ENCODE measurements at regions not wholly inside any gene's neighbourhood (a gene's known extent, or its start where the extent isn't known, plus 50 kb on each side); places are given as distances from the start of the nearest gene placed in this dataset.
"Not testable (repeated sequence)": the region's sequence is repeated elsewhere in the genome, so short reads cannot be mapped to it uniquely, and the experiment has no call there.

DNA sequence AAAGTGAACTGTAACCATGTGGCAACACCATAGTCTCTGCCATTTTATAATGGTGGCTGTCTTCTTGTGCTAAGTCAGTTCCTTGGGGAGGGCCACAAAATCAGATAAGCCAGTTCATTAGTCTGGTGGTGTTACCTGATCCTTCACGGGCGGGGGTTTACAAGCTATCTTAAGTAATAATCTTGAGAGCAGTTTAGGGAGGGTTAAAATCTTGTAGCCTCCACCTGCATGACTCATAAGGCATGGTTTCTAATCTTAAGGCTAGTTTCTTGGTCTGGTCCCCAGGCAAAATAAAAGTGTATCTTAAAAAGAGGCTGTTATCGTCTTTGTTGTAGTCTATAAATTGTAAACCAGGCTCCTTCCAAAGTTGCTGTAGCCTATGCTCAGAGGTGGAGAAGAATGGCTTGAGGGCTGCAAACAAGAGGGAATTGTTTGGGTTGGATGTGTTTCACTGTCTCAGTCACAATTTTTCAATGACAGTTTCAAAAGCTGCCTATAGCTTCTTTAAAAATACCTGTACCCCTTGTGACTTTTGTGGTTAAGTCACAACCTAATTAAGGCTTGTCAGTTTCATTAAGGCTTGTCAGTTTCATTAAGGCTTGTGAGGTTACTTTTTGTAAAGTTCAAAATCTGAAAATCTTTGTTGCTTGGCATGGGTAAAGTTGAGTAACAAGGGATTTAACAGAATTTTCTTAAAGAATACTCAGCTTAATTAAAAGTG is 135.7 kb downstream of the RPS4Y2 start:
- H3K4me1 ChIP-seq (replicated peaks in 1 of 2), result no peaks in the 10 kb centered on the region
- in situ Hi-C loops (cut with MboI; ENCODE audit: low pct_unique_long_range_greater_than_20kb in 2 of 9, low sequenced_read_pairs in 9 of 9, unreplicated experiment in 9 of 9), result no loop called here
- H3K4me3 ChIP-seq, result no peak overlapping the region
- WGBS, 10 experiments, result 25% methylated on average over 3 of the region's 3 CpGs; no CpG with 5 or more reads in 9 of the 10 experiments
- ATAC-seq (replicated peaks in 6 of 8), result no peak
- no peak overlapping the region for H3K27ac ChIP-seq

- H3K4me3 ChIP-seq; in situ Hi-C loops (cut with MboI; ENCODE audit: low pct_unique_long_range_greater_than_20kb in 2 of 9, low sequenced_read_pairs in 9 of 9, unreplicated experiment in 9 of 9); H3K27ac ChIP-seq; H3K4me1 ChIP-seq (replicated peaks in 1 of 2); ATAC-seq (replicated peaks in 6 of 8): not testable (repeated sequence)
- WGBS, 10 experiments, result 71% methylated on average over 1 of the region's 4 CpGs; no CpG with 5 or more reads in 9 of the 10 experiments
Measured at GRCh38 chrY:20925350-20926091, 169.6 kb downstream of the RPS4Y2 start.

GRCh38 chrY:20929691-20930342 is 173.9 kb downstream of the RPS4Y2 start:
- no peaks in the 10 kb centered on the region for H3K4me1 ChIP-seq (replicated peaks in 1 of 2)
- 30% methylated on average over 2 of the region's 6 CpGs; no CpG with 5 or more reads in 9 of the 10 experiments for WGBS, 10 experiments
- ATAC-seq (replicated peaks in 6 of 8), result no peak
- no peak overlapping the region for H3K27ac ChIP-seq
- in situ Hi-C loops (cut with MboI; ENCODE audit: low pct_unique_long_range_greater_than_20kb in 2 of 9, low sequenced_read_pairs in 9 of 9, unreplicated experiment in 9 of 9), result no loop called here
- no peak overlapping the region for H3K4me3 ChIP-seq

DNA sequence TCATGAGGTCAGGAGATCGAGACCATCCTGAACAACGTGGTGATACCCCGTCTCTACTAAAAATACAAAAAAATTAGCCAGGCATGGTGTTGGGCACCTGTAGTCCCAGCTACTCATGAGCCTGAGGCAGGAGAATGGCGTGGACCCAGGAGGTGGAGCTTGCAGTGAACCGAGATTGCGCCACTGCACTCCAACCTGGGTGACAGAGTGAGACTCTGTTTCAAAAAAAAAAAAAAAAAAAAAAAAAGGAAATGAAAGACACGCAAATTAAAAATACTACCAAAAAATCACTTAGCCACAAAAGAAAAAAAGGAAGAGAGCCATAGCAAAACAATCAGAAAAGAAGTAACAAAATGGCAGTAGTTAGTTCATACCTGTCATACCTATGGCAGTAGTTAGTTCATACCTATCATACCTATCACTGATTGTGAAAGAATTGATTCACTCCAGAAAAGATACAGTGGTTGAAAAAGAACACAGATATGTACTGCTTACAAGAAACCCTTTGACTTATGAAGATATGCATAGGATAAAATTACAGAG is 180.9 kb downstream of the RPS4Y2 start:
- ATAC-seq (replicated peaks in 6 of 8); in situ Hi-C loops (cut with MboI; ENCODE audit: low pct_unique_long_range_greater_than_20kb in 2 of 9, low sequenced_read_pairs in 9 of 9, unreplicated experiment in 9 of 9); H3K27ac ChIP-seq; H3K4me3 ChIP-seq; H3K4me1 ChIP-seq (replicated peaks in 1 of 2): not testable (repeated sequence)
- WGBS, 10 experiments, result 0 to 100% (median 20%) methylated on average over 1 to 5 of the region's 7 CpGs; no CpG with 5 or more reads in 6 of the 10 experiments

DNA sequence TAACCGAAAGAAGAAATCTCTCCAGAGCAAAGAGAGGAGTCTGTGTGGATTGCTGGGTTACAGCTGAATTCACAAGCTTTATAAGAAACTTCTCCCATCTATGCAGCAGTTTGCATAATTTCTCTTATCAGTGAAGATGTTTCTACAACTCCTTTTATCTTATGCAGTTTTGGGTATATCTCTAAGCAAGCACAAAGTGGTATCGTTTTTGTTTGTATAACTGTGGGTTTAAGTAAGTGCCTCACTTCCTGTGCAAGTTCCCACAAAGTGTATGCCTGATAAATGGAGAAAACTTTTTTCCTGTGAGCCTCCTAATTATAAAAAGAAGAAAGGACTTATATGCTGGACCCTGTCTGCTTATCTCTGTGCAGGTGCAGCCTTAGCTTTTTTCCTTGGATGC is 205.6 kb downstream of the RPS4Y2 start:
- H3K4me1 ChIP-seq (replicated peaks in 1 of 2), result no peaks in the 10 kb centered on the region
- H3K4me3 ChIP-seq, result no peak overlapping the region
- in situ Hi-C loops (cut with MboI; ENCODE audit: low pct_unique_long_range_greater_than_20kb in 2 of 9, low sequenced_read_pairs in 9 of 9, unreplicated experiment in 9 of 9), result no loop called here

GRCh38 chrY:20967828-20968227 is 211.9 kb downstream of the RPS4Y2 start:
- ATAC-seq (replicated peaks in 6 of 8), result no peak
- H3K4me3 ChIP-seq, result no peak overlapping the region
- H3K4me1 ChIP-seq (replicated peaks in 1 of 2), result no peaks in the 10 kb centered on the region
- H3K27ac ChIP-seq, result no peak overlapping the region
- in situ Hi-C loops (cut with MboI; ENCODE audit: low pct_unique_long_range_greater_than_20kb in 2 of 9, low sequenced_read_pairs in 9 of 9, unreplicated experiment in 9 of 9), result no loop called here

More for the DNA sequence above, 205.6 kb downstream of the RPS4Y2 start:
- no peak overlapping the region for H3K27ac ChIP-seq
- WGBS, 10 experiments, result 60 to 80% methylated on average over 1 of the region's 2 CpGs; no CpG with 5 or more reads in 8 of the 10 experiments
- no peak for ATAC-seq (replicated peaks in 6 of 8)

DNA sequence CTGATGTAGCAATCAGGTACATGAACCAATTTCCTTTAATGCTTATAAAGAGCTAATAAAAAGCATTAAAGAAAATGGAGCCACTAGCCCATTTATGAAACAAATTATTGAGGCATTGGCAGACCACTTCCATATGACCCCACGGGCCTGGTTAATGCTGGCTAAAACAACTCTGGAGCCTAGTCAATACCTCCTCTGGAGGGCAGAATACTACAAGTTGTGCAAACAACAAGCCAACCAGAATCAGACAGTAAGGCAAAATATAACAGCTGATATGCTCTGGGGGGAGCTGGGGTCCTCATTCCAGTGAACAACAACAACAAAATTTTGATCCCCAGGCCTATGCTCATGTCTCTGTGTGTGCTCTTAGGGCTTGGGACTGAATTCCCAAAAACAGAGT is 212.3 kb downstream of the RPS4Y2 start:
- Histone ChIP-seq H3K4me1 (replicated peaks in 1 of 2) (no peaks in the 10 kb centered on the region), H3K4me3 (no peak overlapping the region), H3K27ac (no peak overlapping the region)
- ATAC-seq (replicated peaks in 6 of 8), result no peak
- 60% methylated on average over 1 of the region's 1 CpG; no CpG with 5 or more reads in 9 of the 10 experiments for WGBS, 10 experiments
- in situ Hi-C loops (cut with MboI; ENCODE audit: low pct_unique_long_range_greater_than_20kb in 2 of 9, low sequenced_read_pairs in 9 of 9, unreplicated experiment in 9 of 9), result no loop called here

GRCh38 chrY:20971371-20971770 is 215.5 kb downstream of the RPS4Y2 start:
- Histone ChIP-seq H3K27ac (no peak overlapping the region), H3K4me1 (replicated peaks in 1 of 2) (no peaks in the 10 kb centered on the region), H3K4me3 (no peak overlapping the region)
- ATAC-seq (replicated peaks in 6 of 8), result peak in 3 of 8 experiments; percentile 72 to 92 (median 85)
- in situ Hi-C loops (cut with MboI; ENCODE audit: low pct_unique_long_range_greater_than_20kb in 2 of 9, low sequenced_read_pairs in 9 of 9, unreplicated experiment in 9 of 9), result no loop called here

GRCh38 chrY:20986037-20986436 is 230.1 kb downstream of the RPS4Y2 start:
- Histone ChIP-seq H3K27ac (no peak overlapping the region), H3K4me3 (no peak overlapping the region), H3K4me1 (replicated peaks in 1 of 2) (no peaks in the 10 kb centered on the region)
- in situ Hi-C loops (cut with MboI; ENCODE audit: low pct_unique_long_range_greater_than_20kb in 2 of 9, low sequenced_read_pairs in 9 of 9, unreplicated experiment in 9 of 9), result no loop called here
- WGBS, 10 experiments, result 0% methylated on average over 1 of the region's 1 CpG; no CpG with 5 or more reads in 9 of the 10 experiments
- no peak for ATAC-seq (replicated peaks in 6 of 8)

- Histone ChIP-seq H3K27ac (no peak overlapping the region), H3K4me3 (no peak overlapping the region), H3K4me1 (replicated peaks in 1 of 2) (no peaks in the 10 kb centered on the region)
- no peak for ATAC-seq (replicated peaks in 6 of 8)
- in situ Hi-C loops (cut with MboI; ENCODE audit: low pct_unique_long_range_greater_than_20kb in 2 of 9, low sequenced_read_pairs in 9 of 9, unreplicated experiment in 9 of 9), result no loop called here
- WGBS, 10 experiments, result no CpG with 5 or more reads among the region's 1 CpG
Measured at GRCh38 chrY:20990123-20990522, 234.2 kb downstream of the RPS4Y2 start.

DNA sequence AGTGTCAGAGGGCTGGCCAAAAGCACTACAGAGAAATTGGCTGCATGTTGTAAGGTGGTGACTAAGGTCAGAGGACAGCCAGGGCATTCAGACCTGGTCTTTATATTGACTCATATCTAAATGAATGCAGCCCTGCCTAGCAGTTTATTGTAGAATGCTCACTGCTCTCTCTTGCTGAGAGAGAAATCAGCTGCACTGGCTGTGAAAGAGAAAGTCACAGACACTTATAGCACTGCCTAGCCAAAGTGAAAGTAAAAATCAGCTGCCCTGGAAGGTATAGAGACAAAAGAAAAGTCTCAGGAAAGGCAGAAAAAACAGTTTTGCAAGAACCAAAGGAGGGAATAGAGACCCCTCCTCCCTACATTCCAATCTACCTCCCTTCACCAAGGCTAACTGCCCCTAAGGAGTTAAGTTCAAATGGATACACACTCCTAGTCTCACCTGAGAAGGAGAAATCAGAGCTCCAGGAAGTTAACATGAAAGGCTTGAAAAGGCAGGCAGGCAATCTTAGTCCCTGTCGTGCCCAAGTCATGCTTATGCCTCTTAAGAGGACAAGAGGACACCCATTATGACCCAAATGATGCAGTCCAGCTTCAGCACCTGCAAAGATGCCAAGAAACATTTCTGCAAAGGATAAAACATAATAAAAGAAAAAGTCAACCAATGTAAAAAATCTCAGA is 235.1 kb downstream of the RPS4Y2 start:
- in situ Hi-C loops (cut with MboI; ENCODE audit: low pct_unique_long_range_greater_than_20kb in 2 of 9, low sequenced_read_pairs in 9 of 9, unreplicated experiment in 9 of 9), result no loop called here
- Histone ChIP-seq H3K4me1 (replicated peaks in 1 of 2) (no peaks in the 10 kb centered on the region), H3K4me3 (no peak overlapping the region), H3K27ac (no peak overlapping the region)
- no peak for ATAC-seq (replicated peaks in 6 of 8)
- 50% methylated on average over 1 of the region's 1 CpG; no CpG with 5 or more reads in 9 of the 10 experiments for WGBS, 10 experiments

DNA sequence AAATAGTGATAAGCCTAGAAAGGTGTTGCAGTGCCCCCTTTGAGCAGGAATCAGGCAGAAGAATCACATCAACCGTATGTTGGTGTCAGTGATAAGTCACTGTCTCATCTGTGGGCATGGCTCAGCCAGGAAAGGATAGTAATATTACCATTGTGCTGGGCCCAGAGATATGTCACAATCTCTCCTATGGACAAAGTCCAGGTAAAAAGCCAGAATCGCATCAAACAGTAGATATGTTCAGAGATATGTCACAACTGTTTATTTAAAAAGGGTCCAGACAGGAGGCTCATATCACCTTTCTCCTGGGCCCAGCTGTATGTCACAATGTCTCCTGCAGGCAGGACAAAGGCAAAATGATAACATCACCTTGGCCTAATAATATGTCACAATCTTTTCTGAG is 241.4 kb downstream of the RPS4Y2 start:
- no CpG with 5 or more reads among the region's 2 CpGs for WGBS, 10 experiments
- H3K4me1 ChIP-seq (replicated peaks in 1 of 2), result no peaks in the 10 kb centered on the region
- ATAC-seq (replicated peaks in 6 of 8), result no peak
- in situ Hi-C loops (cut with MboI; ENCODE audit: low pct_unique_long_range_greater_than_20kb in 2 of 9, low sequenced_read_pairs in 9 of 9, unreplicated experiment in 9 of 9), result no loop called here
- H3K27ac ChIP-seq, result no peak overlapping the region
- no peak overlapping the region for H3K4me3 ChIP-seq

DNA sequence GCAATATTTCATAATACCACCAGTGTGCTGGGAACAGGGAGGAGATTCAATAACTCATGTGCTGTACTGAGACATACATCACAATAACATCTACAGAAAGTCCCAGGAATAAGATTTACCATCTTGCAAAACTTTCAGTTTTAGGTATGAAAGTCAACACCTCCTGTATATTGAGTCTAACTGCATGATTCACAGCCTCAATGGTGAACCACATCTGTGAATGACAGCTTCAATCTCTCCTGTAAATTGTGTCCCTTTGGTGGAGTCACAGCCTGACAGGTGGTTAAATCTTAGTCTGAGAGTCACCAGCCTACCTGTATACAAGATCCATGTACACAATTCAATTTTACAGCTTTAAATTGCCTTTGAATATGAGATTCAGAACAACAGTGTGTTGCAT is 242.1 kb downstream of the RPS4Y2 start:
- no peaks in the 10 kb centered on the region for H3K4me1 ChIP-seq (replicated peaks in 1 of 2)
- no peak overlapping the region for H3K27ac ChIP-seq
- H3K4me3 ChIP-seq, result no peak overlapping the region
- in situ Hi-C loops (cut with MboI; ENCODE audit: low pct_unique_long_range_greater_than_20kb in 2 of 9, low sequenced_read_pairs in 9 of 9, unreplicated experiment in 9 of 9), result no loop called here
- ATAC-seq (replicated peaks in 6 of 8), result no peak

Data from motor neuron (in vitro differentiated cells).